ENCODE measurements at regions not wholly inside any gene's neighbourhood (a gene's known extent, or its start where the extent isn't known, plus 50 kb on each side); places are given as distances from the start of the nearest gene placed in this dataset.

DNA sequence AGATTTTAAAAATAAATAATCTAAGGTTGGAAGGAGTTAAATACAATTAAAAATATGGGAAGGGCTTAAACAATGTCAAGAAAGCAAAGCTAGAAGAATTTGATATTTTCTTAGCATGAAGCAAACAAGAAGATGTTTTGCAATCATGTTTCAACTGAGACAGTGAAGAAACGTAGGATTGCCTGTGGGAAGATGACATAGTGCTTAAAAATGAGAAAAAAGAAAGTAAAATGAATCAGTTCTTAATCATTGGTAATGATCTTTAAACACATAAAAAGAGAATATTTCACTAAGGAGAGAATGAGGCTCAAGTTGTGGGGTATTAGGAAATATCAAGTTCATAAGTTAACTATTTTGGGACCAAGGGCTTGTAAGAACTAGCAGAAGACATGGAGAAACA, 855.0 kb downstream of the METTL15 start:
- no peak overlapping the region for H3K4me3 ChIP-seq
- TF ChIP-seq, protein P1, sequence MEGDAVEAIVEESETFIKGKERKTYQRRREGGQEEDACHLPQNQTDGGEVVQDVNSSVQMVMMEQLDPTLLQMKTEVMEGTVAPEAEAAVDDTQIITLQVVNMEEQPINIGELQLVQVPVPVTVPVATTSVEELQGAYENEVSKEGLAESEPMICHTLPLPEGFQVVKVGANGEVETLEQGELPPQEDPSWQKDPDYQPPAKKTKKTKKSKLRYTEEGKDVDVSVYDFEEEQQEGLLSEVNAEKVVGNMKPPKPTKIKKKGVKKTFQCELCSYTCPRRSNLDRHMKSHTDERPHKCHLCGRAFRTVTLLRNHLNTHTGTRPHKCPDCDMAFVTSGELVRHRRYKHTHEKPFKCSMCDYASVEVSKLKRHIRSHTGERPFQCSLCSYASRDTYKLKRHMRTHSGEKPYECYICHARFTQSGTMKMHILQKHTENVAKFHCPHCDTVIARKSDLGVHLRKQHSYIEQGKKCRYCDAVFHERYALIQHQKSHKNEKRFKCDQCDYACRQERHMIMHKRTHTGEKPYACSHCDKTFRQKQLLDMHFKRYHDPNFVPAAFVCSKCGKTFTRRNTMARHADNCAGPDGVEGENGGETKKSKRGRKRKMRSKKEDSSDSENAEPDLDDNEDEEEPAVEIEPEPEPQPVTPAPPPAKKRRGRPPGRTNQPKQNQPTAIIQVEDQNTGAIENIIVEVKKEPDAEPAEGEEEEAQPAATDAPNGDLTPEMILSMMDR (IDR thresholded peaks at IDR 0.05; ENCODE audit: control extremely low read depth, extremely low read depth), result no peak
- H3K27me3 ChIP-seq (ENCODE audit: control insufficient read depth in 3 of 3, insufficient read depth in 3 of 3, low read length in 2 of 3), result no peaks in the 10 kb centered on the region
- WGBS, 2 donors, result 42 to 50% methylated on average over 1 of the region's 1 CpG
- H3K36me3 ChIP-seq (ENCODE audit: control insufficient read depth in 4 of 4, insufficient read depth in 4 of 4, low read length in 4 of 4), result no peaks in the 10 kb centered on the region
- ATAC-seq (ENCODE audit: insufficient read depth, low FRiP score) (no peak), DNase-seq (no peak)
- H3K9ac ChIP-seq (ENCODE audit: insufficient read depth in 1 of 2, low read length in 2 of 2), result no peak overlapping the region
- no peaks in the 10 kb centered on the region for H3K4me1 ChIP-seq (ENCODE audit: control insufficient read depth in 5 of 5, insufficient read depth in 5 of 5, low read length in 5 of 5)
- H3K27ac ChIP-seq (ENCODE audit: low read depth in 1 of 2, low read length in 1 of 2), result no peak overlapping the region
- H3K9me3 ChIP-seq (ENCODE audit: control insufficient read depth in 4 of 4, insufficient read depth in 3 of 4, low read length in 3 of 4), result no peaks in the 10 kb centered on the region

DNA sequence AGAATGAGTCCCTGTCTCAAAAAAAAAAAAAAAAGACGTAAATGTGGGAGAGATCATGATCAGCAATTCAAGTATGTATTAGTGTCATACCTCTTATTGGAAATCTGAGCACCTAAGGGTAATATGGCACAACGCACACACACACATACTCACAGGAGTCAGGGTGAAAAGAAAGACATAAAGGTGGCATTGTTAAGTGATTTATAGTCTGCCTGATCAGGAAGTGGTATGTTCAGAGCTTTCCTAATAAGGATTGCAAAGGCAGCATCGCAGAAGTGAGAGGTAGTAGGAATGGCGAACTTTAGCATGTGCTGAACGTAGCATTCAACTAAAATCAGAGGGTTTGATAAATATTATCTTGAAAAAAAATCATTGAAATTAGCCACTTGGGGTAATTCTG, 854.3 kb downstream of the METTL15 start:
- Histone ChIP-seq H3K4me1 (ENCODE audit: control insufficient read depth in 5 of 5, insufficient read depth in 5 of 5, low read length in 5 of 5) (no peaks in the 10 kb centered on the region), H3K27me3 (ENCODE audit: control insufficient read depth in 3 of 3, insufficient read depth in 3 of 3, low read length in 2 of 3) (no peaks in the 10 kb centered on the region), H3K9ac (ENCODE audit: insufficient read depth in 1 of 2, low read length in 2 of 2) (no peak overlapping the region), H3K27ac (ENCODE audit: low read depth in 1 of 2, low read length in 1 of 2) (no peak overlapping the region), H3K4me3 (no peak overlapping the region), H3K9me3 (ENCODE audit: control insufficient read depth in 4 of 4, insufficient read depth in 3 of 4, low read length in 3 of 4) (no peaks in the 10 kb centered on the region), H3K36me3 (ENCODE audit: control insufficient read depth in 4 of 4, insufficient read depth in 4 of 4, low read length in 4 of 4) (no peaks in the 10 kb centered on the region)
- no peak for DNase-seq
- 76 to 79% methylated on average over 5 of the region's 5 CpGs for WGBS, 2 donors
- TF ChIP-seq, protein P1 (IDR thresholded peaks at IDR 0.05; ENCODE audit: control extremely low read depth, extremely low read depth), result no peak
- ATAC-seq (ENCODE audit: insufficient read depth, low FRiP score), result no peak

DNA sequence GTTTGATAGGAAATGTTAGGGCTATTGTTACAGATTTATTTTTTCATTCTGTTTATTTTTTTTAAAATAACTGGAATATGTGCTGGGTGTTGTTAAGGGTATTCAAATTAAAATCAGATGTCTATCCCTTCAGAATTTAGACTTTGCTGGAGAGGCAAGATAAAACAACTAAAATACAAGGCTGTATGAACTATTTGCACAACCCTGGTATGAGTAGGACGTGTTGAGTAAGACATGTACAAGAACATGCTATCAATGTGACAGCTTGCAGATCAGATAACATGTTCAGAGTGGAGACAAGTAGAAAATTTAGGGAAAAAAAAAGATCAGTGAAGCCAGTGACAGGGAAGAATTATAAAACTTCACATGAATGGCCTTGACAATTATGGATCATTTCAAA, 853.5 kb downstream of the METTL15 start:
- DNase-seq (no peak), ATAC-seq (ENCODE audit: insufficient read depth, low FRiP score) (no peak)
- H3K27ac ChIP-seq (ENCODE audit: low read depth in 1 of 2, low read length in 1 of 2), result no peak overlapping the region
- no peaks in the 10 kb centered on the region for H3K27me3 ChIP-seq (ENCODE audit: control insufficient read depth in 3 of 3, insufficient read depth in 3 of 3, low read length in 2 of 3)
- no peaks in the 10 kb centered on the region for H3K36me3 ChIP-seq (ENCODE audit: control insufficient read depth in 4 of 4, insufficient read depth in 4 of 4, low read length in 4 of 4)
- TF ChIP-seq, protein P1 (IDR thresholded peaks at IDR 0.05; ENCODE audit: control extremely low read depth, extremely low read depth), result no peak
- no peaks in the 10 kb centered on the region for H3K9me3 ChIP-seq (ENCODE audit: control insufficient read depth in 4 of 4, insufficient read depth in 3 of 4, low read length in 3 of 4)
- H3K4me3 ChIP-seq, result no peak overlapping the region
- no peaks in the 10 kb centered on the region for H3K4me1 ChIP-seq (ENCODE audit: control insufficient read depth in 5 of 5, insufficient read depth in 5 of 5, low read length in 5 of 5)
- H3K9ac ChIP-seq (ENCODE audit: insufficient read depth in 1 of 2, low read length in 2 of 2), result no peak overlapping the region
- 30 to 79% methylated on average over 1 of the region's 1 CpG for WGBS, 2 donors

DNA sequence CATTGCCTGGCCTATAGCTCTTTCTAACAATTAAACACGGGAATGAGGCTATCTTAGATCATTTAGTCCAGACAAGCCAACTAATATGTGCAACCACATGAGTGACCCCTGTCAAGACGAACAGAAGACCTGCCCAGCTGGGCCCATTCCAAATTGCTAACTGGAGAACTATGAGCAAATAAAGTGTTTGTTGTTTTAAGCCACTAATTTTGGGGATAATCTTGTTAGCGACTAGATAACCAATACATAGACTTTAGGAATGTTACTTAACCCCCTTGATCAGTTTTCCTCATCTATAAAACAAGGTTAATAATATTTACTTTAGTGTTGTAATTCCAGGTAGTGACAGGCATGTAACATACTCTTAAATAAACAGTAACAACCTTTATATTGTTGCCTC, 848.3 kb downstream of the METTL15 start:
- Histone ChIP-seq H3K4me3 (no peak overlapping the region), H3K9me3 (ENCODE audit: control insufficient read depth in 4 of 4, insufficient read depth in 3 of 4, low read length in 3 of 4) (peaks cover 0 to 2% (median 0%) of the 10 kb centered on the region in 4 donors), H3K27ac (ENCODE audit: low read depth in 1 of 2, low read length in 1 of 2) (no peak overlapping the region), H3K27me3 (ENCODE audit: control insufficient read depth in 3 of 3, insufficient read depth in 3 of 3, low read length in 2 of 3) (no peaks in the 10 kb centered on the region), H3K9ac (ENCODE audit: insufficient read depth in 1 of 2, low read length in 2 of 2) (no peak overlapping the region), H3K4me1 (ENCODE audit: control insufficient read depth in 5 of 5, insufficient read depth in 5 of 5, low read length in 5 of 5) (no peaks in the 10 kb centered on the region), H3K36me3 (ENCODE audit: control insufficient read depth in 4 of 4, insufficient read depth in 4 of 4, low read length in 4 of 4) (no peaks in the 10 kb centered on the region)
- DNase-seq, result no peak
- no peak for ATAC-seq (ENCODE audit: insufficient read depth, low FRiP score)
- WGBS, 2 donors, result 67 to 73% methylated on average over 3 of the region's 3 CpGs
- TF ChIP-seq, protein P1 (IDR thresholded peaks at IDR 0.05; ENCODE audit: control extremely low read depth, extremely low read depth), result no peak

All from lung (tissue), 11 donors.